Breast epithelium (tissue), 3 donors: ENCODE measurements at regions not wholly inside any gene's neighbourhood (a gene's known extent, or its start where the extent isn't known, plus 50 kb on each side); places are given as distances from the start of the nearest gene placed in this dataset.

ENCODE experiments used
- CTCF ChIP-seq, 3 donors: fragments of 450-650 bp; IDR thresholded peaks; one replicate each; pipeline ENCODE4 v1.5.1; 2016 to 2017; ENCODE audit warnings: antibody characterized with exemption in 3 of 3, mild to moderate bottlenecking in 3 of 3, moderate library complexity in 3 of 3
- POLR2A ChIP-seq: fragments of 450-650 bp; IDR thresholded peaks from one replicate; pipeline ENCODE4 v1.6.1; 2016; ENCODE audit warnings: antibody characterized with exemption, mild to moderate bottlenecking, moderate library complexity
- POLR2AphosphoS5 ChIP-seq, 3 donors: sonication (generic); formaldehyde crosslinking; IDR thresholded peaks; one replicate each; pipeline ENCODE4 v1.6.1; 2017; ENCODE audit warnings: antibody characterized with exemption in 3 of 3

- TF ChIP-seq POLR2A (no peak), CTCF (IDR thresholded peaks at IDR 0.05) (no peak), POLR2AphosphoS5 (IDR thresholded peaks at IDR 0.05) (no peak)
Observed at GRCh38 chr2:158732573-158733429, 62.3 kb upstream of the DAPL1 start.
